Suprapubic skin (tissue), 4 donors: ENCODE measurements at regions not wholly inside any gene's neighbourhood (a gene's known extent, or its start where the extent isn't known, plus 50 kb on each side); places are given as distances from the start of the nearest gene placed in this dataset.

Experiments
- EP300 ChIP-seq: sonication (generic); formaldehyde crosslinking; IDR thresholded peaks from one replicate; pipeline ENCODE4 v1.6.1; 2017; ENCODE audit warnings: antibody characterized with exemption
- POLR2AphosphoS5 ChIP-seq, 3 donors: sonication (generic); formaldehyde crosslinking; IDR thresholded peaks; one replicate each; pipeline ENCODE4 v1.6.1; 2017; ENCODE audit warnings: antibody characterized with exemption in 3 of 3
- TF ChIP-seq, protein P1 (sequence below), 2 donors: fragments of 200-600 bp in 1 of 2; fragments of 450-650 bp in 1 of 2; sonication (generic) in 1 of 2; IDR thresholded peaks; one replicate each; pipeline ENCODE4 v1.5.1; 2016 to 2019; ENCODE audit warnings: antibody characterized with exemption in 2 of 2, mild to moderate bottlenecking in 1 of 2, moderate library complexity in 1 of 2

DNA sequence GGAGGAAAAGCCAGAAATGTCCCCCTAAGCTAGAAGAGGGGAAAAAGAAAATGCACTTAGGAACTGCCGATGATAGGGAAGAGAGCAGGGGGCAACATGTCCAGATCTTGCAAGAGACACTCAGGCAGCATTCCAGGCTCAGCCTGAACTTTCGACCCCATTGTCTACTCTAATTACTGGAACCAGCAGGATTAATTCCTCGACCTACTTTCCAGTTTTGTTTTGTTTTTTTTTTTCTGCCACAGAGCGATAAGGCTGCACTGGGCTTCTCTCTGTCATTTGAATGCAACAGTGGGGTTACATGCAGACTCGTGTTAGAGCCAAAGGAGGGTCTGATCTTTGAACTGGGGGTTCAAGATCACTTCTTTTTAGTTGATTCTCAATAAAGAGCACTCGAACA is 68.7 kb upstream of the MED13L start:
- TF ChIP-seq, protein P1, sequence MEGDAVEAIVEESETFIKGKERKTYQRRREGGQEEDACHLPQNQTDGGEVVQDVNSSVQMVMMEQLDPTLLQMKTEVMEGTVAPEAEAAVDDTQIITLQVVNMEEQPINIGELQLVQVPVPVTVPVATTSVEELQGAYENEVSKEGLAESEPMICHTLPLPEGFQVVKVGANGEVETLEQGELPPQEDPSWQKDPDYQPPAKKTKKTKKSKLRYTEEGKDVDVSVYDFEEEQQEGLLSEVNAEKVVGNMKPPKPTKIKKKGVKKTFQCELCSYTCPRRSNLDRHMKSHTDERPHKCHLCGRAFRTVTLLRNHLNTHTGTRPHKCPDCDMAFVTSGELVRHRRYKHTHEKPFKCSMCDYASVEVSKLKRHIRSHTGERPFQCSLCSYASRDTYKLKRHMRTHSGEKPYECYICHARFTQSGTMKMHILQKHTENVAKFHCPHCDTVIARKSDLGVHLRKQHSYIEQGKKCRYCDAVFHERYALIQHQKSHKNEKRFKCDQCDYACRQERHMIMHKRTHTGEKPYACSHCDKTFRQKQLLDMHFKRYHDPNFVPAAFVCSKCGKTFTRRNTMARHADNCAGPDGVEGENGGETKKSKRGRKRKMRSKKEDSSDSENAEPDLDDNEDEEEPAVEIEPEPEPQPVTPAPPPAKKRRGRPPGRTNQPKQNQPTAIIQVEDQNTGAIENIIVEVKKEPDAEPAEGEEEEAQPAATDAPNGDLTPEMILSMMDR (IDR thresholded peaks at IDR 0.05), result no peak
- TF ChIP-seq EP300, result no peak
- no peak for TF ChIP-seq POLR2AphosphoS5 (IDR thresholded peaks at IDR 0.05)
